IMR-90 (cell line): ENCODE measurements at regions not wholly inside any gene's neighbourhood (a gene's known extent, or its start where the extent isn't known, plus 50 kb on each side); places are given as distances from the start of the nearest gene placed in this dataset.

Experiments used
- BHLHE40 ChIP-seq: fragments of 150-350 bp; IDR thresholded peaks from 2 replicates; pipeline ENCODE4 v1.6.1; 2016; ENCODE audit warnings: mild to moderate bottlenecking, low read depth, low read length
- CTCF ChIP-seq: conservative IDR thresholded peaks from 2 replicates; pipeline ENCODE4 v1.5.1; 2012; ENCODE audit warnings: mild to moderate bottlenecking, low read depth, low read length, improper control_type of control experiment
- FOS ChIP-seq: fragments of 150-350 bp; IDR thresholded peaks from 2 replicates; pipeline ENCODE4 v1.6.1; 2016; ENCODE audit warnings: low read depth, low read length
- MAFK ChIP-seq: IDR thresholded peaks from 2 replicates; pipeline ENCODE4 v1.6.1; 2012; ENCODE audit warnings: low read depth, low read length, improper control_type of control experiment
- MAZ ChIP-seq: IDR thresholded peaks from 2 replicates; pipeline ENCODE4 v1.6.1; 2012; ENCODE audit warnings: low read depth, mild to moderate bottlenecking, low read length, improper control_type of control experiment, moderate library complexity, borderline replicate concordance
- NFE2L2 ChIP-seq: fragments of 150-350 bp; IDR thresholded peaks from 2 replicates; pipeline ENCODE4 v1.6.1; 2016; ENCODE audit warnings: low read depth, mild to moderate bottlenecking, low read length
- POLR2A ChIP-seq: IDR thresholded peaks from 2 replicates; pipeline ENCODE4 v1.6.1; 2012; ENCODE audit warnings: mild to moderate bottlenecking, low read depth, low read length
- RAD21 ChIP-seq: IDR thresholded peaks from 2 replicates; pipeline ENCODE4 v1.6.1; 2012; ENCODE audit warnings: low read length, improper control_type of control experiment
- RCOR1 ChIP-seq: IDR thresholded peaks from 2 replicates; pipeline ENCODE4 v1.6.1; 2012; ENCODE audit warnings: mild to moderate bottlenecking, low read length, improper control_type of control experiment; ENCODE audit not compliant: insufficient replicate concordance
- RFX5 ChIP-seq: IDR thresholded peaks from 2 replicates; pipeline ENCODE4 v1.8.0; 2012; ENCODE audit warnings: low read depth, mild to moderate bottlenecking, low read length, moderate library complexity
- SMC3 ChIP-seq: fragments of 150-350 bp; IDR thresholded peaks from 2 replicates; pipeline ENCODE4 v1.6.1; 2016; ENCODE audit warnings: low read depth, mild to moderate bottlenecking, antibody characterized with exemption, low read length, moderate library complexity
- TF ChIP-seq, protein P1 (sequence below): fragments of 150-350 bp; IDR thresholded peaks from 2 replicates; pipeline ENCODE4 v1.6.1; 2016; ENCODE audit warnings: low read depth, mild to moderate bottlenecking, low read length, moderate library complexity, borderline replicate concordance

DNA sequence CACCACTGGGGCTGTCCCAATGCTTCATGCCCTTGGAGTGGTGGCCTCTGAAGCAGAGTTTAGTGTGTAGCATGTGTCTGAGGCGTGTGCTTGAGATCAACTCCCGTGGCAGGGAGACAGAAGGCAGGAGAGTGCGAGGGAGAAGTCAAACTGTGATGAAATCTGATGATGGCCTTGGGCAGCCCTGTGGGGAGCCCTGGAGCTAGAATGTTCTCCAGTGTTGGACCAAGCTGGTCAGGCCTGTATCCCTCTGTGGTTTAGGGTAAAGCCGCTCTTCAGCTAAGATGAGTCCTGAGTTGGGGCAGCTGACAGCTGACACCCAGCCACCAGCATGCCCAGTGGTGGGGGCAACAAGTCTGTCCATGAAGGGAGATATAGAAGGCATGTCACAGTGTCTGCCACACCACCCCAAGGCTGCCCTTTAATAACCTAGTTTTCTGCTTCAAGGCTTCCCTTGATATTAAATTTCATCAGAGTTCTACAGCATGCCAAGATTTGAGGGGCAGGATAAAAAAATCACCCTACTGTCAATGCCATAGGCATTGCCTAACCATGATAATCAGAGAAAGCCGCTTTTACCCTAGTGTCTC, 170.5 kb upstream of the SVIL start:
- TF ChIP-seq NFE2L2 (no peak), CTCF (no peak), RAD21 (no peak), RCOR1 (no peak), BHLHE40 (no peak), SMC3 (no peak), MAZ (no peak), POLR2A (no peak), FOS (no peak), MAFK (no peak), RFX5 (no peak)
- TF ChIP-seq, protein P1, sequence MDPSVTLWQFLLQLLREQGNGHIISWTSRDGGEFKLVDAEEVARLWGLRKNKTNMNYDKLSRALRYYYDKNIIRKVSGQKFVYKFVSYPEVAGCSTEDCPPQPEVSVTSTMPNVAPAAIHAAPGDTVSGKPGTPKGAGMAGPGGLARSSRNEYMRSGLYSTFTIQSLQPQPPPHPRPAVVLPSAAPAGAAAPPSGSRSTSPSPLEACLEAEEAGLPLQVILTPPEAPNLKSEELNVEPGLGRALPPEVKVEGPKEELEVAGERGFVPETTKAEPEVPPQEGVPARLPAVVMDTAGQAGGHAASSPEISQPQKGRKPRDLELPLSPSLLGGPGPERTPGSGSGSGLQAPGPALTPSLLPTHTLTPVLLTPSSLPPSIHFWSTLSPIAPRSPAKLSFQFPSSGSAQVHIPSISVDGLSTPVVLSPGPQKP: no peak
